NCI-H345 treated with DMSO at 0.1 percent for 48 hours (cell line): ENCODE measurements at regions not wholly inside any gene's neighbourhood (a gene's known extent, or its start where the extent isn't known, plus 50 kb on each side); places are given as distances from the start of the nearest gene placed in this dataset.
"Not testable (repeated sequence)": the region's sequence is repeated elsewhere in the genome, so short reads cannot be mapped to it uniquely, and the experiment has no call there.

Source experiments
- DNase-seq: peaks from one replicate; lab custom pipeline; 2025; ENCODE audit not compliant: unreplicated experiment; lab: John Stamatoyannopoulos, UW

- no peak for DNase-seq
Observed at GRCh38 chr2:195572895-195573683, 83.9 kb upstream of the SLC39A10 start.

DNA sequence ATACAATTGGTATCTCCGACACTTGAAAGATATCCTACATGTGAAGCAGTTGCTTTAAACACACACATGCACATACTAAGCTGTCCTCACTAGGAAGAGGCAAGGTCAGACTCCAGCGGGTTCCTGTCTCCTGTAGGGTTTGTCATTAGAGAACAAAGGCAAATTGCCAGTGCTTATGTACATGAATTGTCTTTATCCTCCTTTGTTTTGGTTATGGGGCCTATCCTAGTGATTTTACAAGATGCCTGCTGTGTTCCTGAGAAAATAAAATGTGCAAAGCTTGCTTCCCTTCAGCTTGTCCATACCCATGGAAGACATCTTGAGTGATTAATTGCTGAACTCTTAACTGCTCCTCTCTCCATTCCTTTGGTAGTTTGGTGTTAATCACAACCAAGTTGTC lies 86.7 kb upstream of the SLC39A10 start:
- DNase-seq: no peak

GRCh38 chr2:195569255-195569654 lies 87.8 kb upstream of the SLC39A10 start:
- no peak for DNase-seq

GRCh38 chr2:195564625-195565135 lies 92.3 kb upstream of the SLC39A10 start:
- not testable (repeated sequence) for DNase-seq

DNA sequence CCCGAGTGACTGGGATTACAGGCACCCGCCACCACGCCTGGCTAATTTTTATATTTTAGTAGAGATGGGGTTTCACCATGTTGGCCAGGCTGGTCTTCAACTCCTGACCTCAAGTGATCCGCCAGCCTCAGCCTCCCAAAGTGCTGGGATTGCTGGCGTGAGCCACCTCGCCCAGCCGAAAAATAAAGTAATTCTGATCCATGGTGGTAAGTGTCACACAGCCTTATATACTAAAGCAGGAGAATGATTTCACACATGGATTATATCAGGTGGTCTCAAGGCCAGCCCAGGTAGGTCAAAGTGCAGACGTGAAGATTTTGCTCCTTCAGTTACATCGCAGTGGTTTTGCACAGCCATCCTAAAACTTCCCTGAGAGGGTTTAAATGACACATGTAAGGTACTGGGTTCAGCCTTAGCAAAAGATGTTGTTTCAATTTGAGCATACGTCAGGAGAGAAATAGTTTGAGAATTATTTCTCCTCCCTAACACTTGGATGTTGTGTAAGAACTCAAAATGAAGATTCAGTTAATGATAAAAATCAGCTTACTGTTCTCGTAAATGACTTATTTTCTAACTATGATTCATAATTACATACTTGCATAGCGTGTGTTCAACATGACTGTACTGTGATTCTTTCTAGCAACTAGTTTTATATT lies 93.0 kb upstream of the SLC39A10 start:
- DNase-seq: no peak

DNA sequence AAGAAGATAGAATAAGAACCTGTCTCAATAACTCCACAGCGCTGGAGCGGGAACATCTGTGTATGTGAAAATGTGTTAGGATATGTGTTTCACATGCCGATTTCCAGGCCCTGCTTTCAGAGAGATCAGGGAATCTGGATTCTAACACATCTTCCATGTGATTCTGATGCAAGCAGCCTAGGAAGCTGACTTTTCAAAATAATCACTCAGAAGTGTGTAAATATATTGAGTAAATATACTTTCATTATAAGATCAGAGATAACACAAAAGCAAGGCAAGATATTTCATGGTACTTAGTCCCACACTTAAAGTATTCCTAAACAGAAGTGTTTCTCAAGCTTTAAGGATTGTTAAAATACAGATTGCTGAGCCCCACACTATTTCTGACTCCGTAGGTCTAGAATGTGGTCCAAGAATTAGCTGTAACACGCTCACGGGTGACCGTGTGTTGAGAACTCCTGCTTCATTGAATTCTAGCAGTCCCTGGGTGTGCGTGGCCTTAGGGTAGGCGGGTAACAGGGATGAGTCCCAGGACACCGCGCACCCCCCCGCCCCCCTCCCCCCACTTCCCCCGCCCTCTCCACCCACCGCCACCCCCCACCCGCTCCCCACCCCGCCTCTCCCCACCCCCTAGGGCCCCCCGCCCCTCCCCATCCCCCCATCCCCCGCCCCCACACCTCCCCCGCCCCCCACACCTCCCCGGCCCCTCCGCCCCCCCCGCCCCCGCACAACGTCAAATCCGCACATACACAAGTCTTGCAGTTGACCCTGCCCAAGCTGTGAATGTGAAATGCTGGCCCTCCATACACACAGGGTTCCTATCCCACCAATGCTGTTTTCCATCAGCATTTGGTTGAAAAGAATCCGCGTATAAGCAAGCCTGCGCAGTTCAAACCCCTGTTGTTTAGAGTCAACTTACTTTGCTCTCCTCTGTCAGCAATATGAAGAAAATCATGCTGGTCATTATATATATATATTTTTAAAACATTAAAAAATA lies 94.2 kb upstream of the SLC39A10 start:
- no peak for DNase-seq

- no peak for DNase-seq
Observed at GRCh38 chr2:195561116-195561921, 95.7 kb upstream of the SLC39A10 start.

DNA sequence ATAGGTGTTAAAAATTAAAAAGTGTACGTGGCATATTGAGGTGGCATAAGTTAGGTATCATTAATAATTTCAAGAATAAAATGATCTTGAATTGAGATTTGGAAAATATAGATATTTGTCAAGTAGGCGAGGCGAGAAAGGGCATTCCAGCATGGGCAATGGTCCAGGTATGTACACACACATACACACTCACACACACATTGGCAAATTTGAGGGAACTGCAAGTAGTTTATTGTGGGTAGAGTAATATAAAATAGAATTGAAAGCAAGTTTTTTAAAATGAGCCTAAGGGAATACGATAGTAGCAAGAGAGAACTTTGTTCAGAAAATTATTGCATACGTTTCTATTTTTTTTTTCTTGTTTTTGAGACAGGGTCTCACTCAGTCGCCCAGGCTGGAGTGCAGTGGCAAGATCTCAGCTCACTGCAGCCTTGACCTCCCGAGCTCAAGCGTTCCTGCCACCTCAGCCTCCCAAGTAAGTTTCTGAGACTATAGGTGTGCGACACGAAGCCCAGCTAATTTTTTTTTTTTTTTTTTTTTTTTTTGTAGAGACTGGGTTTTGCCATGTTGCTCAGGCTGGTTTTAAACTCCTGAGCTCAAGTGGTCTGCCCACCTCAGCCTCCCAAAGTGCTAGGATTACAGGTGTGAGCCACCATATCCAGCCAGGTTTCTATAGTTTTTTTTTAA lies 96.7 kb upstream of the SLC39A10 start:
- no peak for DNase-seq

DNA sequence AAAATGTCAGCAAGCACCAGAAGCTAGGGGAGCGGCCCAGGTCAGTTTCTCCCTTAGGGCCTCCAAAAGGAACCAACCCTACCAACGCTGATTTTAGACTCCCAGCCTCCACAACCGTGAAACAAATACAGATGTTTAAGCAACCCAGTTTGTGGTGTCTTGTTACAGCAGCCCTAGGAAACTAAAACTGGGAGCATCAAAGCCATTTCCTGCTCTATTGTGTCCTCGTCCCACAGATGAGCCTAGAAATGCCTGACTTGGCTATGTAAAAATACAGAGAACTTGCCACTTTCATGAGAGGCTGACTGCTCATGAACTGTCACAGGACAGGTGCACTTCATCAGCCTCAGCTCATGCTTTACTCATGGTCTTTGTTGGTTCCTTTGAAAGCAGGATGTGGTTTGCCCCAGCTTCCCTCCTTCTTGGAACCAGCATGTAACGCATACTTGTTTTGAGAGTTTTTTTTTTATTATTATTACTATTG lies 97.6 kb upstream of the SLC39A10 start:
- no peak for DNase-seq

DNA sequence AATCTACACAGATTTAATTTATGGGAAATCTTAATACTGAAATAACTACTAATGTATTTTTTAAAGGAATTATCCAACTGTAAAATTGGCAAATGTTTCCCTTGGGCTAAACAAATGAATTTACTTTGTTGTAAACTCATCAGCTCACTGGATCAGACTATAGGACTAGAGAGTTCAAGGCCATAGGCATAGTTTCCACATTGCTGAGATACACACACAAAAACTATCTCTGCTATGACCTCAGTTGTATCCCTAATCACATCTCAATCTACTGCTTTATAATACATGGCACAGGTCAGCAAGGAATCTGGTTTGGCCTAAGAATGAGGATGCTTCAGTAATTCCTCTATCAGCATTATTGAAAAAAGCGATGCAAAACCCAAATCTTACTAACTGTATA lies 101.1 kb upstream of the SLC39A10 start:
- no peak for DNase-seq

DNA sequence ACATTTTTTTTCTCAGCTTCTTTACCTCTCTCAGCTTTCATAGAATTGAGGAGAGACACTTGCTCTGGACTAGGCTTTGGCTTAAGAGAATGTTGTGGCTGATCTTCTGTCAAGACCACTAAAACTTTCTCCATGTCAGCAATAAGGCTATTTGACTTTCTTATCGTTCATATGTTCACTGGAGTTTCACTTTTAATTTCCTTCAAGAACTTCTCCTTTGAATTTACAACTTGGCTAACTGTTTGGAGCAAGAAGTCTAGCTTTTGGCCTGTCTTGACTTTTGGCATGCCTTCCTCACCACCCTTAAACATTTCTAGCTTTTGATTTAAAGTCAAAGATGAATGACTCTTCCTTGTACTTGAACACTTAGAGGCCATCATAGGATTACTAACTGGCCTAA lies 104.4 kb upstream of the SLC39A10 start:
- DNase-seq: no peak

DNA sequence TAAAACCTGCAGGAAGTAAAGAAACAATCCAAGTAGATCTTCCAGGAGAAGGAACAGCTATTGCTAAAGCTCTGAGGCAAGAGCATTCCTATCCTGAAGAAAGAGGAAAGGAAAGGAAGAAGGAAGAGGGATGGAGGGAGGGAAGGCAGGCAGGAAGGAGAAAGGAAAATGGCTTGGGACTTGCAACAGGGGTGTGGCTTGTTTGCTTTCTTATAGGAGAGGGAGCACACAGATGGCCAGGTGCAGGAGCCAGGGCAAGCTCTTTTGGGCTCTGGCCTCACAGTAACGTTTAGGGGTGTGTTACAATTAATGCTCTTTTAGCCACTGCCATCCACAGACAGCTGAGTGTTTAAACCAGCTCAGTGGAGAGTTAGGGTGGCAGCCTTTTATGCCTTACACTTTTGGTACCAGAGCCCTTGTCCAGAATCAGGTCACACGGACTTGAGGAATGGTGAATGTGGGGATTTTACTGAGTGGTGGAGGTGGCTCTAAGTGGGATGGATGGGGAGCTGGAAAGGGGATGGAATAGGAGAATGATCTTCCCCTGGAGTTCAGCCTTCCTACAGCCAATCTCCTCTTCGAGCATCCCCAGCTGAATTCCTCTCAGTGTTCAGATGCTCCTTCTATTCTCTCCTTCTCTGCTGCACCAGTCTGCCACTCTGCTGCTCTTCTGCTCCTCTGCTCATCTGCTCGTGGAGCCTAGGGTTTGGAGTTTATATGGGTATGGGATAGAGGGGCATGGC lies 108.7 kb upstream of the SLC39A10 start:
- no peak for DNase-seq

DNA sequence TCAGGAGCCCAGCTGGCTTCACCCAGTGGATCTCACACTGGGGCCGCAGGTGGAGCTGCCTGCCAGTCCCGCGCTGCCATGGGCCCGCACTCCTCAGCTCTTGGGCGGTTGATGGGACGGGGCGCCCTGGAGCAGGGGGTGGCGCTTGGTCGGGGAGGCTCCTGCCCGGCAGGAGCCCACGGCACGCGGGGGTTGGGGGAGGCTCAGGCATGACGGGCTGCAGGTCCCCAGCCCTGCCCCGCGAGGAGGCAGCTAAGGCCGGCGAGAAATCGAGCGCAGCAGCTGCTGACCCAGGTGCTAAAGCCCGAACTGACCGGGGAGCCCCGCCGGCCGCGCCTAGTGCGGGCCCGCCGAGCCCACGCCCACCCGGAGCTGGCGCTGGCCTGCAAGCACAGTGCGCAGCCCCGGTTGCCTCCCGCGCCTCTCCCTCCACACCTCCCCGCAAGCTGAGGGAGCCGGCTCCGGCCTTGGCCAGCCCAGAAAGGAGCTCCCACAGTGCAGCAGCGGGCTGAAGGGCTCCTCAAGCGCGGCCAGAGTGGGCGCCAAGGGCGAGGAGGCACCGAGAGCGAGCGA lies 109.7 kb upstream of the SLC39A10 start:
- not testable (repeated sequence) for DNase-seq

- DNase-seq: no peak
Observed at GRCh38 chr2:195545811-195546210, 111.2 kb upstream of the SLC39A10 start.

DNA sequence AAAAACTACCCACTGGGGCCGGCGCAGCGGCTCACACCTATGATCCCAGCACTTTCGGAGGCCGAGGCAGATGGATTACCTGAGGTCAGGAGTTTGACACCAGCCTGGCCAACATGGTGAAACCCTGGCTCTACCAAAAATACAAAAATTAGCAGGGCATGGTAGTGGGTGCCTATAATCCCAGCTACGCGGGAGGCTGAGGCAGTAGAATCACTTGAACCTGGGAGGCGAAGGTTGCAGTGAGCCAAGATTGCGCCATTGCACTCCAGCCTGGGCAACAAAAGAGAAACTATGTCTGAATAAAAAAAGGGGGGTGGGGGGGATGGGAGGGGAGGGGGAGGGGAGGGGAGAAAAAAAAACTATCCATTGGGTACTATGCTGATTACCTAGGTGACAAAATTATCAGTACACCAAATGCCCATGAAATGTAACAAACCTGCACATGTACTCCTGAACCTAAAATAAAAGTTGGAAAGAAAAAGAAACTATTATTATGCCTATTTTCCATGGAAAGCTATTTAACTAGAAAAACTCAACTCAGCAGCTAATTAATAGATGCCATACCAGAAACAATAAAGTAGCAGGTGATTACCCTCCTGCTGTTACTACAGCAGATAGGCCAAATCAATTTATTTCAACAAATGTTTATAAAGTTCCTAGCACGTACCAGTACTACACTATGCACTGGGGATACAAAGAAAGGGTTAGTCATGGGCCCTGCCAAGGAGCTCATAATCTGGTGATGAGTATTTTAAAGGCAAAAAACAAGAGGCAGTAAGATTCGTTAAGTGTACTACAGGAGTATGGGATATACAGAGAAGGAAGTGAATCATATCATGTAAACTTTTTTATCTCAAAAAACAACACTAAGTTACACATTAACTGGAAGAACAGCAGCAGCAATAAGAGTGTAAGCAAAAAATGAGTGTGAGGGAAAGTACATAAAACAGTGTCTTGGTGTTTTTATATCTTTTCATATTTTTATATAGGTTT lies 112.8 kb upstream of the SLC39A10 start:
- DNase-seq: no peak

- no peak for DNase-seq
Observed at GRCh38 chr2:195543063-195543462, 114.0 kb upstream of the SLC39A10 start.

GRCh38 chr2:195542067-195542466 lies 115.0 kb upstream of the SLC39A10 start:
- DNase-seq: no peak
